ENCODE measurements at regions not wholly inside any gene's neighbourhood (a gene's known extent, or its start where the extent isn't known, plus 50 kb on each side); places are given as distances from the start of the nearest gene placed in this dataset.

DNA sequence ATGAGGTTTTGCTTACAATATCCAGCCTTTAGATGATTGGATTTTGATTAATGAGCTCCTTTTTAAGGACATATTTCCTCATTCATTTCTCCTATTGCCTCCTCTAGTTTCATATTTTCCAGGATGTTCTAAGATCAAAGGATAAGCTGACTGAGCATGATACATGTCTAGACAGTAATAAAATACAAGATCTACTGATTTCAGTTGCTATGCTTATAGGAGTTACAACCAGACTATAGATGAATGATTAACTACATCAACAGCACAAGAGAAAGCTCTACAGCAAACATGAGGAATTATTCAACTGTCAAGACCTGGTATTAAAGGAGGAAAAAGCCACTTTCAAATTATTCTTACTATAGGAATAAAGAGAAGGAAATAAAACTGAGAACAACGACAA is 85.0 kb upstream of the LINC00305 start:
- TF ChIP-seq, protein P1, sequence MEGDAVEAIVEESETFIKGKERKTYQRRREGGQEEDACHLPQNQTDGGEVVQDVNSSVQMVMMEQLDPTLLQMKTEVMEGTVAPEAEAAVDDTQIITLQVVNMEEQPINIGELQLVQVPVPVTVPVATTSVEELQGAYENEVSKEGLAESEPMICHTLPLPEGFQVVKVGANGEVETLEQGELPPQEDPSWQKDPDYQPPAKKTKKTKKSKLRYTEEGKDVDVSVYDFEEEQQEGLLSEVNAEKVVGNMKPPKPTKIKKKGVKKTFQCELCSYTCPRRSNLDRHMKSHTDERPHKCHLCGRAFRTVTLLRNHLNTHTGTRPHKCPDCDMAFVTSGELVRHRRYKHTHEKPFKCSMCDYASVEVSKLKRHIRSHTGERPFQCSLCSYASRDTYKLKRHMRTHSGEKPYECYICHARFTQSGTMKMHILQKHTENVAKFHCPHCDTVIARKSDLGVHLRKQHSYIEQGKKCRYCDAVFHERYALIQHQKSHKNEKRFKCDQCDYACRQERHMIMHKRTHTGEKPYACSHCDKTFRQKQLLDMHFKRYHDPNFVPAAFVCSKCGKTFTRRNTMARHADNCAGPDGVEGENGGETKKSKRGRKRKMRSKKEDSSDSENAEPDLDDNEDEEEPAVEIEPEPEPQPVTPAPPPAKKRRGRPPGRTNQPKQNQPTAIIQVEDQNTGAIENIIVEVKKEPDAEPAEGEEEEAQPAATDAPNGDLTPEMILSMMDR (conservative IDR thresholded peaks at IDR 0.05; ENCODE audit: low read length), result no peak
- TF ChIP-seq EZH2phosphoT487 (IDR thresholded peaks at IDR 0.05; ENCODE audit: borderline replicate concordance, low read depth, low read length), result no peak
